ENCODE measurements at regions not wholly inside any gene's neighbourhood (a gene's known extent, or its start where the extent isn't known, plus 50 kb on each side); places are given as distances from the start of the nearest gene placed in this dataset.

GRCh38 chr2:142649581-142649980, 227.9 kb upstream of the KYNU start:
- TF ChIP-seq POLR2A (IDR thresholded peaks at IDR 0.05; ENCODE audit: control extremely low read depth in 1 of 2, low read depth in 2 of 2, low read length in 2 of 2), result no peak
- TF ChIP-seq CTCF (IDR thresholded peaks at IDR 0.05; ENCODE audit: control extremely low read depth in 1 of 3, insufficient read depth in 1 of 3, low read depth in 1 of 3, low read length in 3 of 3), result no peak

Data from H1 (cell line).